ENCODE measurements at regions not wholly inside any gene's neighbourhood (a gene's known extent, or its start where the extent isn't known, plus 50 kb on each side); places are given as distances from the start of the nearest gene placed in this dataset.

GRCh38 chr15:94083467-94084052 lies 147.8 kb upstream of the MCTP2 start:
- TF ChIP-seq, protein P1, sequence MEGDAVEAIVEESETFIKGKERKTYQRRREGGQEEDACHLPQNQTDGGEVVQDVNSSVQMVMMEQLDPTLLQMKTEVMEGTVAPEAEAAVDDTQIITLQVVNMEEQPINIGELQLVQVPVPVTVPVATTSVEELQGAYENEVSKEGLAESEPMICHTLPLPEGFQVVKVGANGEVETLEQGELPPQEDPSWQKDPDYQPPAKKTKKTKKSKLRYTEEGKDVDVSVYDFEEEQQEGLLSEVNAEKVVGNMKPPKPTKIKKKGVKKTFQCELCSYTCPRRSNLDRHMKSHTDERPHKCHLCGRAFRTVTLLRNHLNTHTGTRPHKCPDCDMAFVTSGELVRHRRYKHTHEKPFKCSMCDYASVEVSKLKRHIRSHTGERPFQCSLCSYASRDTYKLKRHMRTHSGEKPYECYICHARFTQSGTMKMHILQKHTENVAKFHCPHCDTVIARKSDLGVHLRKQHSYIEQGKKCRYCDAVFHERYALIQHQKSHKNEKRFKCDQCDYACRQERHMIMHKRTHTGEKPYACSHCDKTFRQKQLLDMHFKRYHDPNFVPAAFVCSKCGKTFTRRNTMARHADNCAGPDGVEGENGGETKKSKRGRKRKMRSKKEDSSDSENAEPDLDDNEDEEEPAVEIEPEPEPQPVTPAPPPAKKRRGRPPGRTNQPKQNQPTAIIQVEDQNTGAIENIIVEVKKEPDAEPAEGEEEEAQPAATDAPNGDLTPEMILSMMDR (IDR thresholded peaks at IDR 0.05), result no peak
- no peak for TF ChIP-seq JUN (CRISPR knock-in tag; IDR thresholded peaks at IDR 0.05)
- TF ChIP-seq MXD4 (CRISPR knock-in tag; IDR thresholded peaks at IDR 0.05; ENCODE audit: borderline replicate concordance), result no peak
- no peak for TF ChIP-seq PRDM15 (CRISPR knock-in tag; IDR thresholded peaks at IDR 0.05)
- no peak for TF ChIP-seq MAX (CRISPR knock-in tag; IDR thresholded peaks at IDR 0.05)
- TF ChIP-seq, protein P2, sequence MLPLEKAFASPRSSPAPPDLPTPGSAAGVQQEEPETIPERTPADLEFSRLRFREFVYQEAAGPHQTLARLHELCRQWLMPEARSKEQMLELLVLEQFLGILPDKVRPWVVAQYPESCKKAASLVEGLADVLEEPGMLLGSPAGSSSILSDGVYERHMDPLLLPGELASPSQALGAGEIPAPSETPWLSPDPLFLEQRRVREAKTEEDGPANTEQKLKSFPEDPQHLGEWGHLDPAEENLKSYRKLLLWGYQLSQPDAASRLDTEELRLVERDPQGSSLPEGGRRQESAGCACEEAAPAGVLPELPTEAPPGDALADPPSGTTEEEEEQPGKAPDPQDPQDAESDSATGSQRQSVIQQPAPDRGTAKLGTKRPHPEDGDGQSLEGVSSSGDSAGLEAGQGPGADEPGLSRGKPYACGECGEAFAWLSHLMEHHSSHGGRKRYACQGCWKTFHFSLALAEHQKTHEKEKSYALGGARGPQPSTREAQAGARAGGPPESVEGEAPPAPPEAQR (CRISPR knock-in tag; IDR thresholded peaks at IDR 0.05), result no peak
- no peak for TF ChIP-seq AFF4 (CRISPR knock-in tag; IDR thresholded peaks at IDR 0.05; ENCODE audit: borderline replicate concordance)
- TF ChIP-seq, protein P3, sequence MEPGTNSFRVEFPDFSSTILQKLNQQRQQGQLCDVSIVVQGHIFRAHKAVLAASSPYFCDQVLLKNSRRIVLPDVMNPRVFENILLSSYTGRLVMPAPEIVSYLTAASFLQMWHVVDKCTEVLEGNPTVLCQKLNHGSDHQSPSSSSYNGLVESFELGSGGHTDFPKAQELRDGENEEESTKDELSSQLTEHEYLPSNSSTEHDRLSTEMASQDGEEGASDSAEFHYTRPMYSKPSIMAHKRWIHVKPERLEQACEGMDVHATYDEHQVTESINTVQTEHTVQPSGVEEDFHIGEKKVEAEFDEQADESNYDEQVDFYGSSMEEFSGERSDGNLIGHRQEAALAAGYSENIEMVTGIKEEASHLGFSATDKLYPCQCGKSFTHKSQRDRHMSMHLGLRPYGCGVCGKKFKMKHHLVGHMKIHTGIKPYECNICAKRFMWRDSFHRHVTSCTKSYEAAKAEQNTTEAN (CRISPR knock-in tag; IDR thresholded peaks at IDR 0.05), result no peak
- TF ChIP-seq, protein P4, sequence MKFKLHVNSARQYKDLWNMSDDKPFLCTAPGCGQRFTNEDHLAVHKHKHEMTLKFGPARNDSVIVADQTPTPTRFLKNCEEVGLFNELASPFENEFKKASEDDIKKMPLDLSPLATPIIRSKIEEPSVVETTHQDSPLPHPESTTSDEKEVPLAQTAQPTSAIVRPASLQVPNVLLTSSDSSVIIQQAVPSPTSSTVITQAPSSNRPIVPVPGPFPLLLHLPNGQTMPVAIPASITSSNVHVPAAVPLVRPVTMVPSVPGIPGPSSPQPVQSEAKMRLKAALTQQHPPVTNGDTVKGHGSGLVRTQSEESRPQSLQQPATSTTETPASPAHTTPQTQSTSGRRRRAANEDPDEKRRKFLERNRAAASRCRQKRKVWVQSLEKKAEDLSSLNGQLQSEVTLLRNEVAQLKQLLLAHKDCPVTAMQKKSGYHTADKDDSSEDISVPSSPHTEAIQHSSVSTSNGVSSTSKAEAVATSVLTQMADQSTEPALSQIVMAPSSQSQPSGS (CRISPR knock-in tag; IDR thresholded peaks at IDR 0.05; ENCODE audit: borderline replicate concordance, low read depth), result no peak
- no peak for TF ChIP-seq GABPB1 (CRISPR knock-in tag; IDR thresholded peaks at IDR 0.05)
- TF ChIP-seq, protein P5, sequence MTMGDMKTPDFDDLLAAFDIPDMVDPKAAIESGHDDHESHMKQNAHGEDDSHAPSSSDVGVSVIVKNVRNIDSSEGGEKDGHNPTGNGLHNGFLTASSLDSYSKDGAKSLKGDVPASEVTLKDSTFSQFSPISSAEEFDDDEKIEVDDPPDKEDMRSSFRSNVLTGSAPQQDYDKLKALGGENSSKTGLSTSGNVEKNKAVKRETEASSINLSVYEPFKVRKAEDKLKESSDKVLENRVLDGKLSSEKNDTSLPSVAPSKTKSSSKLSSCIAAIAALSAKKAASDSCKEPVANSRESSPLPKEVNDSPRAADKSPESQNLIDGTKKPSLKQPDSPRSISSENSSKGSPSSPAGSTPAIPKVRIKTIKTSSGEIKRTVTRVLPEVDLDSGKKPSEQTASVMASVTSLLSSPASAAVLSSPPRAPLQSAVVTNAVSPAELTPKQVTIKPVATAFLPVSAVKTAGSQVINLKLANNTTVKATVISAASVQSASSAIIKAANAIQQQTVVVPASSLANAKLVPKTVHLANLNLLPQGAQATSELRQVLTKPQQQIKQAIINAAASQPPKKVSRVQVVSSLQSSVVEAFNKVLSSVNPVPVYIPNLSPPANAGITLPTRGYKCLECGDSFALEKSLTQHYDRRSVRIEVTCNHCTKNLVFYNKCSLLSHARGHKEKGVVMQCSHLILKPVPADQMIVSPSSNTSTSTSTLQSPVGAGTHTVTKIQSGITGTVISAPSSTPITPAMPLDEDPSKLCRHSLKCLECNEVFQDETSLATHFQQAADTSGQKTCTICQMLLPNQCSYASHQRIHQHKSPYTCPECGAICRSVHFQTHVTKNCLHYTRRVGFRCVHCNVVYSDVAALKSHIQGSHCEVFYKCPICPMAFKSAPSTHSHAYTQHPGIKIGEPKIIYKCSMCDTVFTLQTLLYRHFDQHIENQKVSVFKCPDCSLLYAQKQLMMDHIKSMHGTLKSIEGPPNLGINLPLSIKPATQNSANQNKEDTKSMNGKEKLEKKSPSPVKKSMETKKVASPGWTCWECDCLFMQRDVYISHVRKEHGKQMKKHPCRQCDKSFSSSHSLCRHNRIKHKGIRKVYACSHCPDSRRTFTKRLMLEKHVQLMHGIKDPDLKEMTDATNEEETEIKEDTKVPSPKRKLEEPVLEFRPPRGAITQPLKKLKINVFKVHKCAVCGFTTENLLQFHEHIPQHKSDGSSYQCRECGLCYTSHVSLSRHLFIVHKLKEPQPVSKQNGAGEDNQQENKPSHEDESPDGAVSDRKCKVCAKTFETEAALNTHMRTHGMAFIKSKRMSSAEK (CRISPR knock-in tag; IDR thresholded peaks at IDR 0.05; ENCODE audit: borderline replicate concordance), result no peak
- TF ChIP-seq CBFB (CRISPR knock-in tag; IDR thresholded peaks at IDR 0.05; ENCODE audit: low read depth), result no peak
